IMR-90 (cell line): ENCODE measurements at regions not wholly inside any gene's neighbourhood (a gene's known extent, or its start where the extent isn't known, plus 50 kb on each side); places are given as distances from the start of the nearest gene placed in this dataset.

Experiments used
- ATAC-seq: fragments of 200-7000 bp; cut with Tn5 transposase; 2 replicates; pipeline ENCODE4 v1.9.1; 2020; ENCODE audit warnings: low read depth, mild to moderate bottlenecking, moderate library complexity
- BruUV-seq: library from RNA; stranded (reverse); fragments of 400-500 nt; replicated peaks from 2 replicates; lab custom pipeline; 2021; lab: Mats Ljungman, UMichigan
- CTCF ChIA-PET: fragments of 300-600 bp; formaldehyde crosslinking; extraction: SDS; loops from one replicate; lab custom pipeline; 2021; ENCODE audit warnings: antibody characterized with exemption; lab: Yijun Ruan, JAX
- POLR2A ChIA-PET: fragments of 300-600 bp; sonication (Branson Sonifier 250); formaldehyde crosslinking; loops from one replicate; lab custom pipeline; 2022; ENCODE audit warnings: antibody characterized with exemption; ENCODE audit not compliant: unreplicated experiment; lab: Charles Lee
- DNase-seq: peaks from one replicate; pipeline ENCODE4 v3.0.0; 2013
- H2AFZ ChIP-seq: replicated peaks from 2 replicates; pipeline ENCODE3; 2013; ENCODE audit warnings: low read length, mild to moderate bottlenecking; ENCODE audit not compliant: poor library complexity
- H2AK5ac ChIP-seq: 2 replicates; pipeline ENCODE4 v1.6.1; 2013; ENCODE audit warnings: low read depth, low read length, inconsistent platforms
- H2AK9ac ChIP-seq: replicated peaks from 2 replicates; pipeline ENCODE3; 2013; ENCODE audit warnings: mild to moderate bottlenecking, low read depth, low read length, moderate library complexity; ENCODE audit not compliant: poor library complexity
- H2BK120ac ChIP-seq: 2 replicates; pipeline ENCODE4 v1.6.1; 2013; ENCODE audit warnings: low read depth, low read length, inconsistent platforms
- H2BK15ac ChIP-seq: 3 replicates; pipeline ENCODE4 v1.6.1; 2013; ENCODE audit warnings: low read depth, low read length, inconsistent platforms
- H2BK20ac ChIP-seq: 2 replicates; pipeline ENCODE4 v1.6.1; 2013; ENCODE audit warnings: low read depth, mild to moderate bottlenecking, inconsistent platforms, low read length, moderate library complexity
- H2BK5ac ChIP-seq: 2 replicates; pipeline ENCODE4 v1.6.1; 2013; ENCODE audit warnings: mild to moderate bottlenecking, low read depth, low read length, inconsistent platforms; ENCODE audit not compliant: poor library complexity, severe bottlenecking
- H3K14ac ChIP-seq: replicated peaks from 2 replicates; pipeline ENCODE4 v1.6.1; 2013; ENCODE audit warnings: low read depth, low read length, inconsistent platforms
- H3K18ac ChIP-seq: 2 replicates; pipeline ENCODE4 v1.6.1; 2013; ENCODE audit warnings: low read depth, low read length, control low read depth
- H3K23ac ChIP-seq: 2 replicates; pipeline ENCODE4 v1.6.1; 2013; ENCODE audit warnings: low read depth, low read length, inconsistent platforms
- H3K27ac ChIP-seq: 2 replicates; pipeline ENCODE4 v1.5.1; 2013; ENCODE audit warnings: mild to moderate bottlenecking, control low read depth, low read length; ENCODE audit not compliant: insufficient read depth
- H3K27me3 ChIP-seq: 2 replicates; pipeline ENCODE4 v1.6.1; 2013; ENCODE audit warnings: low read length; ENCODE audit not compliant: control insufficient read depth, insufficient read depth
- H3K36me3 ChIP-seq: 2 replicates; pipeline ENCODE4 v1.6.1; 2013; ENCODE audit warnings: low read length, mixed read lengths; ENCODE audit not compliant: control insufficient read depth, insufficient read depth
- H3K4ac ChIP-seq: 2 replicates; pipeline ENCODE4 v1.6.1; 2013; ENCODE audit warnings: low read depth, low read length, inconsistent platforms
- H3K4me1 ChIP-seq: 2 replicates; pipeline ENCODE4 v1.6.1; 2013; ENCODE audit warnings: low read length, mixed read lengths; ENCODE audit not compliant: control insufficient read depth, insufficient read depth
- H3K4me2 ChIP-seq: 2 replicates; pipeline ENCODE4 v1.6.1; 2013; ENCODE audit warnings: low read depth, mild to moderate bottlenecking, control low read depth, low read length, moderate library complexity
- H3K4me3 ChIP-seq: 2 replicates; pipeline ENCODE4 v1.5.1; 2013; ENCODE audit warnings: low read depth, mild to moderate bottlenecking, control low read depth, low read length, moderate library complexity; ENCODE audit not compliant: insufficient read depth
- H3K56ac ChIP-seq: 2 replicates; pipeline ENCODE4 v1.6.1; 2013; ENCODE audit warnings: low read length, inconsistent platforms; ENCODE audit not compliant: insufficient read depth; ENCODE audit errors: extremely low read depth
- H3K79me1 ChIP-seq, 2 experiments: 2 replicates each; pipeline ENCODE4 v1.6.1; 2013; ENCODE audit warnings: low read length in 2 of 2, inconsistent platforms in 1 of 2, low read depth in 1 of 2
- H3K9ac ChIP-seq: 2 replicates; pipeline ENCODE4 v1.6.1; 2013; ENCODE audit warnings: low read depth, low read length, control low read depth
- H3K9me1 ChIP-seq: 2 replicates; pipeline ENCODE4 v1.6.1; 2013; ENCODE audit warnings: low read length, inconsistent platforms; ENCODE audit not compliant: insufficient read depth
- H3K9me3 ChIP-seq: 2 replicates; pipeline ENCODE4 v1.6.1; 2013; ENCODE audit warnings: low read length; ENCODE audit not compliant: control insufficient read depth, insufficient read depth
- H4K20me1 ChIP-seq: 2 replicates; pipeline ENCODE4 v1.6.1; 2013; ENCODE audit warnings: low read length, inconsistent platforms; ENCODE audit not compliant: insufficient read depth
- H4K5ac ChIP-seq: 2 replicates; pipeline ENCODE4 v1.6.1; 2013; ENCODE audit warnings: mild to moderate bottlenecking, low read depth, low read length, control low read depth
- H4K8ac ChIP-seq, 2 experiments: 2 replicates each; pipeline ENCODE4 v1.6.1; 2013; ENCODE audit warnings: low read depth in 2 of 2, low read length in 2 of 2, control low read depth in 1 of 2, inconsistent platforms in 1 of 2
- H4K91ac ChIP-seq: 2 replicates; pipeline ENCODE4 v1.6.1; 2013; ENCODE audit warnings: low read depth, low read length, inconsistent platforms; ENCODE audit not compliant: insufficient read depth
- BHLHE40 ChIP-seq: fragments of 150-350 bp; IDR thresholded peaks from 2 replicates; pipeline ENCODE4 v1.6.1; 2016; ENCODE audit warnings: mild to moderate bottlenecking, low read depth, low read length
- CEBPB ChIP-seq: IDR thresholded peaks from 2 replicates; pipeline ENCODE4 v1.6.1; 2012; ENCODE audit warnings: low read depth, low read length, improper control_type of control experiment
- CHD1 ChIP-seq: IDR thresholded peaks from 2 replicates; pipeline ENCODE4 v1.6.1; 2012; ENCODE audit warnings: low read depth, low read length, improper control_type of control experiment
- CTCF ChIP-seq: conservative IDR thresholded peaks from 2 replicates; pipeline ENCODE4 v1.5.1; 2012; ENCODE audit warnings: mild to moderate bottlenecking, low read depth, low read length, improper control_type of control experiment
- FOS ChIP-seq: fragments of 150-350 bp; IDR thresholded peaks from 2 replicates; pipeline ENCODE4 v1.6.1; 2016; ENCODE audit warnings: low read depth, low read length
- MAFK ChIP-seq: IDR thresholded peaks from 2 replicates; pipeline ENCODE4 v1.6.1; 2012; ENCODE audit warnings: low read depth, low read length, improper control_type of control experiment
- MAZ ChIP-seq: IDR thresholded peaks from 2 replicates; pipeline ENCODE4 v1.6.1; 2012; ENCODE audit warnings: low read depth, mild to moderate bottlenecking, low read length, improper control_type of control experiment, moderate library complexity, borderline replicate concordance
- MXI1 ChIP-seq: IDR thresholded peaks from 2 replicates; pipeline ENCODE4 v1.6.1; 2012; ENCODE audit warnings: low read depth, mild to moderate bottlenecking, low read length, moderate library complexity, borderline replicate concordance
- NFE2L2 ChIP-seq: fragments of 150-350 bp; IDR thresholded peaks from 2 replicates; pipeline ENCODE4 v1.6.1; 2016; ENCODE audit warnings: low read depth, mild to moderate bottlenecking, low read length
- POLR2A ChIP-seq: IDR thresholded peaks from 2 replicates; pipeline ENCODE4 v1.6.1; 2012; ENCODE audit warnings: mild to moderate bottlenecking, low read depth, low read length
- RAD21 ChIP-seq: IDR thresholded peaks from 2 replicates; pipeline ENCODE4 v1.6.1; 2012; ENCODE audit warnings: low read length, improper control_type of control experiment
- RCOR1 ChIP-seq: IDR thresholded peaks from 2 replicates; pipeline ENCODE4 v1.6.1; 2012; ENCODE audit warnings: mild to moderate bottlenecking, low read length, improper control_type of control experiment; ENCODE audit not compliant: insufficient replicate concordance
- RFX5 ChIP-seq: IDR thresholded peaks from 2 replicates; pipeline ENCODE4 v1.8.0; 2012; ENCODE audit warnings: low read depth, mild to moderate bottlenecking, low read length, moderate library complexity
- SMC3 ChIP-seq: fragments of 150-350 bp; IDR thresholded peaks from 2 replicates; pipeline ENCODE4 v1.6.1; 2016; ENCODE audit warnings: low read depth, mild to moderate bottlenecking, antibody characterized with exemption, low read length, moderate library complexity
- WGBS, 2 experiments: methylation state at CpG; one replicate each; pipeline versions ENCODE4 v1.1.5 to v1.1.7; 2013; ENCODE audit warnings: missing lambda C conversion rate in 2 of 2; ENCODE audit not compliant: insufficient read length in 1 of 2; ENCODE audit errors: extremely low coverage in 2 of 2; 5-methylcytosine and 5-hydroxymethylcytosine counted together
- dilution Hi-C: fragments of 300-500 bp; cut with HindIII; formaldehyde crosslinking; loops from one replicate; pipeline ENCODE4 v1.14.3; 2018; ENCODE audit warnings: low sequenced_read_pairs; ENCODE audit not compliant: unreplicated experiment
- in situ Hi-C: fragments of 300-500 bp; cut with MboI; formaldehyde crosslinking; loops from 3 replicates; pipeline ENCODE4 v1.14.3; 2019; ENCODE audit warnings: low sequenced_read_pairs, inconsistent platforms, mixed read lengths
- intact Hi-C: fragments of 100-400 bp; cut with micrococcal nuclease; formaldehyde crosslinking; loops from 2 replicates; pipeline ENCODE4 v1.10.0; 2022
- TF ChIP-seq, protein P1 (sequence below): fragments of 150-350 bp; IDR thresholded peaks from 2 replicates; pipeline ENCODE4 v1.6.1; 2016; ENCODE audit warnings: low read depth, mild to moderate bottlenecking, low read length, moderate library complexity, borderline replicate concordance
- TF ChIP-seq, protein P2 (sequence below): fragments of 150-350 bp; IDR thresholded peaks from 2 replicates; pipeline ENCODE4 v1.6.1; 2017; ENCODE audit warnings: mild to moderate bottlenecking, antibody characterized with exemption, low read length, low read depth

DNA sequence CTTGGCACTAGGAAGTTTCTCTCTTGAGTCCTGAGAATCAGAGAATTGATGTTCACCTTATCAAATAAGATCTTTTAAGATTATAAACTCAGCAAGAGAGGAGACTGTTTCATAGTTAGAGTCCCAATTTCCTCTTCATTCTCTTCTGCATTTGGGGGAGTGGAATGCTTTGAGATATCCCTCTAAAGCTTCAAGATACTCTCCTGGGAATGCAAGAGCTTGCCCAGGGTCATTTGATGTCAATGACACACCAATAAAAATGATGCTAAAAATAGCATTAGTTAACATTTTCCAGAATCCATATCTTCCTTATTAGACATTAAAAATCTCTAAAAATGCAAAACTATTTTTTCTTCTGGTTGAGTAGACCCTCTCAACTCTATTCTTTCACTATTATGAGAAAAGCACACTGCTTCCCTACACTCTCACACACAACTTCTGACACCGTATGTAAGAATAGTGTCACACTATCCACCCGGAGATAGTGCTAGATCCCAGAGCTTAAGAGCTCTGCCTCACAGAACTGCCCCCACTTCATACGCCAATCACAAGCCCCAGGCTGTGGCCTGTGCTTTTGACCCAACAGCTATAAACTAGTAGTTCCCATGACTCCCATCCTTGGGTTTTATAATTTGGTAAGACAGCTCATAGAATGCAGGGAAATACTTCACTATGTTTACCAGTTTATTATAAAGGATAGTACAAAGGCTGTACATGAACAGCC, 399.9 kb upstream of the RUNX1 start:
- dilution Hi-C loops (no loop called here), intact Hi-C loops (no loop called here)
- 100% methylated on average over 1 of the region's 3 CpGs; no CpG with 5 or more reads in 1 of the 2 experiments for WGBS, 2 experiments

More for the DNA sequence above, 399.9 kb upstream of the RUNX1 start:
- Histone ChIP-seq H4K5ac (no peak overlapping the region), H3K23ac (no peak overlapping the region), H2AK5ac (no peak overlapping the region), H2BK20ac (no peak overlapping the region), H3K4ac (no peak overlapping the region), H3K27me3 (no peaks in the 10 kb centered on the region), H4K91ac (no peak overlapping the region), H2AK9ac (no peak overlapping the region), H4K20me1 (no peaks in the 10 kb centered on the region), H3K18ac (no peak overlapping the region), H3K9me1 (no peaks in the 10 kb centered on the region), H3K4me3 (no peak overlapping the region), H3K79me1 (no peaks in the 10 kb centered on the region), H3K4me2 (no peak overlapping the region), H3K4me1 (no peaks in the 10 kb centered on the region), H3K36me3 (no peaks in the 10 kb centered on the region), H3K56ac (no peak overlapping the region), H2BK120ac (no peak overlapping the region), H4K8ac (no peak overlapping the region), H3K9me3 (peaks cover 5% of the 10 kb centered on the region), H2AFZ (no peak overlapping the region), H3K9ac (no peak overlapping the region), H3K27ac (no peak overlapping the region), H2BK5ac (no peak overlapping the region), H3K14ac (no peak overlapping the region), H2BK15ac (no peak overlapping the region)
- TF ChIP-seq CEBPB (no peak), CHD1 (no peak), RAD21 (no peak), SMC3 (no peak), MAZ (no peak), FOS (no peak), NFE2L2 (no peak), RFX5 (no peak), POLR2A (no peak), BHLHE40 (no peak), MAFK (no peak), CTCF (no peak), RCOR1 (no peak), MXI1 (no peak)
- TF ChIP-seq, protein P1, sequence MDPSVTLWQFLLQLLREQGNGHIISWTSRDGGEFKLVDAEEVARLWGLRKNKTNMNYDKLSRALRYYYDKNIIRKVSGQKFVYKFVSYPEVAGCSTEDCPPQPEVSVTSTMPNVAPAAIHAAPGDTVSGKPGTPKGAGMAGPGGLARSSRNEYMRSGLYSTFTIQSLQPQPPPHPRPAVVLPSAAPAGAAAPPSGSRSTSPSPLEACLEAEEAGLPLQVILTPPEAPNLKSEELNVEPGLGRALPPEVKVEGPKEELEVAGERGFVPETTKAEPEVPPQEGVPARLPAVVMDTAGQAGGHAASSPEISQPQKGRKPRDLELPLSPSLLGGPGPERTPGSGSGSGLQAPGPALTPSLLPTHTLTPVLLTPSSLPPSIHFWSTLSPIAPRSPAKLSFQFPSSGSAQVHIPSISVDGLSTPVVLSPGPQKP = no peak
- TF ChIP-seq, protein P2, sequence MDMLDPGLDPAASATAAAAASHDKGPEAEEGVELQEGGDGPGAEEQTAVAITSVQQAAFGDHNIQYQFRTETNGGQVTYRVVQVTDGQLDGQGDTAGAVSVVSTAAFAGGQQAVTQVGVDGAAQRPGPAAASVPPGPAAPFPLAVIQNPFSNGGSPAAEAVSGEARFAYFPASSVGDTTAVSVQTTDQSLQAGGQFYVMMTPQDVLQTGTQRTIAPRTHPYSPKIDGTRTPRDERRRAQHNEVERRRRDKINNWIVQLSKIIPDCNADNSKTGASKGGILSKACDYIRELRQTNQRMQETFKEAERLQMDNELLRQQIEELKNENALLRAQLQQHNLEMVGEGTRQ = no peak
- in situ Hi-C loops = no loop called here
- ChIA-PET POLR2A (no interaction called here), CTCF (no interaction called here)
- BruUV-seq = no TSS peak
- ATAC-seq (no peak), DNase-seq (no peak)
